DMS153 (cell line): ENCODE measurements at regions not wholly inside any gene's neighbourhood (a gene's known extent, or its start where the extent isn't known, plus 50 kb on each side); places are given as distances from the start of the nearest gene placed in this dataset.
A peak's percentile ranks its signal among the peaks of the same experiment; 100 is the strongest.
"Not testable (repeated sequence)": the region's sequence is repeated elsewhere in the genome, so short reads cannot be mapped to it uniquely, and the experiment has no call there.

ENCODE experiments used
- DNase-seq: peaks from one replicate; lab custom pipeline; 2025; lab: John Stamatoyannopoulos, UW

- DNase-seq, result no peak
Observed at GRCh38 chr22:26806445-26807175, 149.2 kb downstream of the MIAT start.

GRCh38 chr22:26811647-26811992, 154.2 kb downstream of the MIAT start:
- DNase-seq, result no peak

- DNase-seq, result no peak
Observed at GRCh38 chr22:26812731-26813130, 155.3 kb downstream of the MIAT start.

GRCh38 chr22:26816726-26817125, 159.3 kb downstream of the MIAT start:
- no peak for DNase-seq

- DNase-seq, result no peak
Observed at GRCh38 chr22:26817926-26818325, 160.5 kb downstream of the MIAT start.

- no peak for DNase-seq
Observed at GRCh38 chr22:26821854-26822253, 164.5 kb downstream of the MIAT start.

- no peak for DNase-seq
Observed at GRCh38 chr22:26822313-26822712, 164.9 kb downstream of the MIAT start.

GRCh38 chr22:26823966-26824365, 166.6 kb downstream of the MIAT start:
- no peak for DNase-seq

- no peak for DNase-seq
Observed at GRCh38 chr22:26825960-26826935, 168.9 kb downstream of the MIAT start.

GRCh38 chr22:26827611-26828010, 170.2 kb downstream of the MIAT start:
- DNase-seq, result no peak

GRCh38 chr22:26828311-26828710, 170.9 kb downstream of the MIAT start:
- DNase-seq, result no peak

- no peak for DNase-seq
Observed at GRCh38 chr22:26830837-26831236, 173.4 kb downstream of the MIAT start.

- DNase-seq, result no peak
Observed at GRCh38 chr22:26835023-26835422, 177.6 kb downstream of the MIAT start.

- peak; percentile 20 for DNase-seq
Observed at GRCh38 chr22:26835929-26836528, 178.6 kb downstream of the MIAT start.

GRCh38 chr22:26837784-26838470, 180.5 kb downstream of the MIAT start:
- no peak for DNase-seq

GRCh38 chr22:26838471-26838825, 181.1 kb downstream of the MIAT start:
- DNase-seq, result no peak

GRCh38 chr22:26839216-26839615, 181.8 kb downstream of the MIAT start:
- DNase-seq, result no peak

GRCh38 chr22:26840770-26841169, 183.4 kb downstream of the MIAT start:
- not testable (repeated sequence) for DNase-seq

GRCh38 chr22:26842103-26842502, 184.7 kb downstream of the MIAT start:
- DNase-seq, result no peak

- peak; percentile 43 for DNase-seq
Observed at GRCh38 chr22:26845021-26845743, 187.8 kb downstream of the MIAT start.

- no peak for DNase-seq
Observed at GRCh38 chr22:26846076-26846475, 188.7 kb downstream of the MIAT start.

GRCh38 chr22:26846645-26847044, 189.3 kb downstream of the MIAT start:
- no peak for DNase-seq
